ENCODE measurements at regions not wholly inside any gene's neighbourhood (a gene's known extent, or its start where the extent isn't known, plus 50 kb on each side); places are given as distances from the start of the nearest gene placed in this dataset.
"Not testable (repeated sequence)": the region's sequence is repeated elsewhere in the genome, so short reads cannot be mapped to it uniquely, and the experiment has no call there.

GRCh38 chr4:108453366-108453765 is 167.0 kb upstream of the RPL34 start:
- DNase-seq: no peak

GRCh38 chr4:108450236-108450898 is 170.0 kb upstream of the RPL34 start:
- DNase-seq: no peak

- no peak for DNase-seq
These were observed 171.2 kb upstream of the RPL34 start for GRCh38 chr4:108449129-108449528.

GRCh38 chr4:108446556-108446955 is 173.8 kb upstream of the RPL34 start:
- no peak for DNase-seq

GRCh38 chr4:108445716-108446115 is 174.7 kb upstream of the RPL34 start:
- no peak for DNase-seq

GRCh38 chr4:108443585-108443984 is 176.8 kb upstream of the RPL34 start:
- DNase-seq: no peak

- no peak for DNase-seq
These were observed 186.5 kb upstream of the RPL34 start for GRCh38 chr4:108433832-108434231.

- not testable (repeated sequence) for DNase-seq
These were observed 187.0 kb upstream of the RPL34 start for GRCh38 chr4:108433394-108433793.

- DNase-seq: no peak
These were observed 188.0 kb upstream of the RPL34 start for GRCh38 chr4:108432418-108432817.

GRCh38 chr4:108431986-108432385 is 188.4 kb upstream of the RPL34 start:
- no peak for DNase-seq

GRCh38 chr4:108430921-108431320 is 189.5 kb upstream of the RPL34 start:
- DNase-seq: no peak

- no peak for DNase-seq
These were observed 190.7 kb upstream of the RPL34 start for GRCh38 chr4:108429662-108430061.

- no peak for DNase-seq
These were observed 191.5 kb upstream of the RPL34 start for GRCh38 chr4:108428923-108429322.

GRCh38 chr4:108427946-108428485 is 192.4 kb upstream of the RPL34 start:
- DNase-seq: no peak

GRCh38 chr4:108426493-108426892 is 193.9 kb upstream of the RPL34 start:
- no peak for DNase-seq

GRCh38 chr4:108425988-108426387 is 194.4 kb upstream of the RPL34 start:
- no peak for DNase-seq

- no peak for DNase-seq
These were observed 202.5 kb upstream of the RPL34 start for GRCh38 chr4:108417923-108418322.

GRCh38 chr4:108416831-108417230 is 203.5 kb upstream of the RPL34 start:
- DNase-seq: no peak

- no peak for DNase-seq
These were observed 205.0 kb upstream of the RPL34 start for GRCh38 chr4:108415389-108415788.

- DNase-seq: no peak
These were observed 208.5 kb upstream of the RPL34 start for GRCh38 chr4:108411836-108412235.

- DNase-seq: not testable (repeated sequence)
These were observed 210.7 kb upstream of the RPL34 start for GRCh38 chr4:108409691-108410090.

- no peak for DNase-seq
These were observed 214.8 kb upstream of the RPL34 start for GRCh38 chr4:108405586-108405985.

- no peak for DNase-seq
These were observed 220.1 kb upstream of the RPL34 start for GRCh38 chr4:108400309-108400708.

- DNase-seq: no peak
These were observed 220.6 kb upstream of the RPL34 start for GRCh38 chr4:108399610-108400265.

- no peak for DNase-seq
These were observed 221.5 kb upstream of the RPL34 start for GRCh38 chr4:108398836-108399235.
